NB4 (cell line): ENCODE measurements at regions not wholly inside any gene's neighbourhood (a gene's known extent, or its start where the extent isn't known, plus 50 kb on each side); places are given as distances from the start of the nearest gene placed in this dataset.

Experiments
- DNase-seq: peaks from one replicate; pipeline ENCODE4 v3.0.0; 2010; ENCODE audit warnings: low read depth
- H3K4me3 ChIP-seq: one replicate; pipeline ENCODE4 v1.5.1; 2011; ENCODE audit warnings: mild to moderate bottlenecking, low read depth, low read length, moderate library complexity
- CTCF ChIP-seq: IDR thresholded peaks from one replicate; pipeline ENCODE4 v1.5.1; 2012; ENCODE audit warnings: low read depth, low read length
- MAX ChIP-seq: IDR thresholded peaks from 2 replicates; pipeline ENCODE4 v1.6.1; 2011; ENCODE audit warnings: low read depth, low read length
- MYC ChIP-seq: IDR thresholded peaks from 2 replicates; pipeline ENCODE4 v1.6.1; 2011; ENCODE audit warnings: low read depth, low read length
- POLR2A ChIP-seq: IDR thresholded peaks from 2 replicates; pipeline ENCODE4 v1.6.1; 2011; ENCODE audit warnings: mild to moderate bottlenecking; ENCODE audit not compliant: insufficient read length; ENCODE audit errors: extremely low read depth

GRCh38 chr5:117204926-117205869 is 630.6 kb upstream of the SEMA6A start:
- DNase-seq: no peak
- TF ChIP-seq CTCF: no peak
- TF ChIP-seq MAX: no peak
- no peak for TF ChIP-seq MYC
- no peak for TF ChIP-seq POLR2A
- H3K4me3 ChIP-seq: no peak overlapping the region

GRCh38 chr5:117204404-117204803 is 629.8 kb upstream of the SEMA6A start:
- no peak for DNase-seq
- TF ChIP-seq CTCF (no peak), POLR2A (no peak), MAX (no peak), MYC (no peak)
- no peak overlapping the region for H3K4me3 ChIP-seq

- no peak for TF ChIP-seq MAX
- DNase-seq: no peak
- no peak overlapping the region for H3K4me3 ChIP-seq
Measured at GRCh38 chr5:117203584-117203983, 629.0 kb upstream of the SEMA6A start.

- H3K4me3 ChIP-seq: no peak overlapping the region
- no peak for TF ChIP-seq MYC
- TF ChIP-seq MAX: no peak
- no peak for TF ChIP-seq POLR2A
- no peak for TF ChIP-seq CTCF
- no peak for DNase-seq
Measured at GRCh38 chr5:117201001-117201400, 626.4 kb upstream of the SEMA6A start.

GRCh38 chr5:117195076-117195475 is 620.5 kb upstream of the SEMA6A start:
- TF ChIP-seq POLR2A: no peak
- TF ChIP-seq MAX: no peak
- no peak for TF ChIP-seq CTCF
- TF ChIP-seq MYC: no peak
- DNase-seq: no peak
- H3K4me3 ChIP-seq: no peak overlapping the region

- TF ChIP-seq POLR2A (no peak), MYC (no peak), CTCF (no peak), MAX (no peak)
- H3K4me3 ChIP-seq: no peak overlapping the region
- no peak for DNase-seq
Measured at GRCh38 chr5:117191251-117191650, 616.6 kb upstream of the SEMA6A start.
